Vagina (tissue), 2 donors: ENCODE measurements at regions not wholly inside any gene's neighbourhood (a gene's known extent, or its start where the extent isn't known, plus 50 kb on each side); places are given as distances from the start of the nearest gene placed in this dataset.

Experiments
- DNase-seq, 2 donors: peaks; one replicate each; pipeline ENCODE4 v3.0.0-alpha.2; 2017; ENCODE audit errors: extremely low spot score in 2 of 2
- H3K27ac ChIP-seq: fragments of 200-600 bp; sonication (generic); one replicate; pipeline ENCODE4 v1.5.1; 2019
- H3K27me3 ChIP-seq: fragments of 200-600 bp; sonication (generic); one replicate; pipeline ENCODE4 v1.5.1; 2019
- H3K36me3 ChIP-seq, 2 donors: fragments of 200-600 bp; sonication (generic); one replicate each; pipeline ENCODE4 v1.5.1; 2017 to 2019
- H3K4me1 ChIP-seq: fragments of 200-600 bp; sonication (generic); one replicate; pipeline ENCODE4 v1.5.1; 2019
- H3K4me3 ChIP-seq, 2 donors: fragments of 200-600 bp; sonication (generic); 1 replicate in 1 of 2; 2 replicates in 1 of 2; pipeline ENCODE4 v1.5.1; 2016 to 2019
- H3K9me3 ChIP-seq: fragments of 200-600 bp; sonication (generic); one replicate; pipeline ENCODE4 v1.5.1; 2019
- CTCF ChIP-seq, 3 experiments: fragments of 450-650 bp in 2 of 3; fragments of 200-600 bp in 1 of 3; sonication (generic) in 1 of 3; IDR thresholded peaks; one replicate each; pipeline ENCODE4 v1.5.1; 2017 to 2019; ENCODE audit warnings: antibody characterized with exemption in 3 of 3, mild to moderate bottlenecking in 2 of 3, moderate library complexity in 2 of 3
- POLR2A ChIP-seq, 2 donors: fragments of 450-650 bp; IDR thresholded peaks; one replicate each; pipeline ENCODE4 v1.6.1; 2017; ENCODE audit warnings: antibody characterized with exemption in 2 of 2, mild to moderate bottlenecking in 2 of 2, moderate library complexity in 2 of 2
- POLR2AphosphoS5 ChIP-seq, 2 donors: sonication (generic); formaldehyde crosslinking; IDR thresholded peaks; one replicate each; pipeline ENCODE4 v1.9.0; 2017; ENCODE audit warnings: antibody characterized with exemption in 2 of 2, mild to moderate bottlenecking in 2 of 2, low read depth in 1 of 2; ENCODE audit not compliant: insufficient read depth in 1 of 2
- intact Hi-C: fragments of 100-400 bp; cut with DNase I; formaldehyde crosslinking; loops from one replicate; pipeline ENCODE4 v1.15.1; 2023

- Histone ChIP-seq H3K4me3 (no peak overlapping the region), H3K27me3 (no peaks in the 10 kb centered on the region), H3K27ac (no peak overlapping the region), H3K36me3 (no peaks in the 10 kb centered on the region), H3K9me3 (no peaks in the 10 kb centered on the region), H3K4me1 (no peaks in the 10 kb centered on the region)
- DNase-seq, result no peak
- TF ChIP-seq CTCF (IDR thresholded peaks at IDR 0.05) (no peak), POLR2AphosphoS5 (IDR thresholded peaks at IDR 0.05; ENCODE audit: insufficient read depth in 1 of 2, low read depth in 1 of 2) (no peak), POLR2A (IDR thresholded peaks at IDR 0.05) (no peak)
- intact Hi-C loops, result no loop called here
Observed at GRCh38 chr3:17795711-17796110, 53.3 kb upstream of the TBC1D5 start.

- H3K4me1 ChIP-seq, result no peaks in the 10 kb centered on the region
- no peaks in the 10 kb centered on the region for H3K36me3 ChIP-seq
- H3K27ac ChIP-seq, result no peak overlapping the region
- no peaks in the 10 kb centered on the region for H3K27me3 ChIP-seq
- no peaks in the 10 kb centered on the region for H3K9me3 ChIP-seq
- TF ChIP-seq POLR2AphosphoS5 (IDR thresholded peaks at IDR 0.05; ENCODE audit: insufficient read depth in 1 of 2, low read depth in 1 of 2) (no peak), CTCF (IDR thresholded peaks at IDR 0.05) (no peak), POLR2A (IDR thresholded peaks at IDR 0.05) (no peak)
- no peak for DNase-seq
- intact Hi-C loops, result no loop called here
- no peak overlapping the region for H3K4me3 ChIP-seq
Observed at GRCh38 chr3:17795280-17795679, 52.8 kb upstream of the TBC1D5 start.

- Histone ChIP-seq H3K27me3 (no peaks in the 10 kb centered on the region), H3K4me1 (no peaks in the 10 kb centered on the region), H3K4me3 (no peak overlapping the region), H3K36me3 (no peaks in the 10 kb centered on the region), H3K9me3 (no peaks in the 10 kb centered on the region), H3K27ac (no peak overlapping the region)
- TF ChIP-seq CTCF (IDR thresholded peaks at IDR 0.05) (no peak), POLR2A (IDR thresholded peaks at IDR 0.05) (no peak)
- DNase-seq, result no peak
- intact Hi-C loops, result no loop called here
Observed at GRCh38 chr3:17793542-17794195, 51.2 kb upstream of the TBC1D5 start.
